ENCODE measurements at regions not wholly inside any gene's neighbourhood (a gene's known extent, or its start where the extent isn't known, plus 50 kb on each side); places are given as distances from the start of the nearest gene placed in this dataset.

- no peak for TF ChIP-seq ZBTB33 (IDR thresholded peaks at IDR 0.05)
- no peak for TF ChIP-seq HNF4A (conservative IDR thresholded peaks at IDR 0.05)
These were observed 243.1 kb downstream of the EN1 start (continued) for GRCh38 chr2:118604371-118604770.

- no peak overlapping the region for H3K9ac ChIP-seq (ENCODE audit: low read depth in 1 of 2, low read length in 2 of 2)
- TF ChIP-seq JUND (IDR thresholded peaks at IDR 0.05), result no peak
- no peak for TF ChIP-seq HNF4A (conservative IDR thresholded peaks at IDR 0.05)
- H3K36me3 ChIP-seq (ENCODE audit: control insufficient read depth in 4 of 4, insufficient read depth in 3 of 4, low read depth in 1 of 4, low read length in 3 of 4), result no peaks in the 10 kb centered on the region
- H3K27ac ChIP-seq (ENCODE audit: low read depth in 1 of 2, low read length in 2 of 2), result no peak overlapping the region
- peaks cover 0 to 2% (median 0%) of the 10 kb centered on the region in 4 donors for H3K9me3 ChIP-seq (ENCODE audit: control insufficient read depth in 4 of 4, low read length in 3 of 4)
- WGBS, result 82% methylated on average over 3 of the region's 3 CpGs
- H3K4me1 ChIP-seq (ENCODE audit: control insufficient read depth in 4 of 4, insufficient read depth in 4 of 4, low read length in 3 of 4), result no peaks in the 10 kb centered on the region
- no peak overlapping the region for H3K4me3 ChIP-seq (ENCODE audit: low read depth in 1 of 3, low read length in 3 of 3)
- DNase-seq (ENCODE audit: low spot score), result no peak
- peaks cover 0 to 2% (median 0%) of the 10 kb centered on the region in 4 donors for H3K27me3 ChIP-seq (ENCODE audit: control insufficient read depth in 4 of 4, insufficient read depth in 4 of 4, low read length in 3 of 4)
These were observed 248.3 kb downstream of the EN1 start for GRCh38 chr2:118599141-118599540.

GRCh38 chr2:118596620-118597019 is 250.8 kb downstream of the EN1 start:
- H3K36me3 ChIP-seq (ENCODE audit: control insufficient read depth in 4 of 4, insufficient read depth in 3 of 4, low read depth in 1 of 4, low read length in 3 of 4), result no peaks in the 10 kb centered on the region
- no peaks in the 10 kb centered on the region for H3K4me1 ChIP-seq (ENCODE audit: control insufficient read depth in 4 of 4, insufficient read depth in 4 of 4, low read length in 3 of 4)
- 94% methylated on average over 6 of the region's 6 CpGs for whole genome bisulfite sequencing
- H3K4me3 ChIP-seq (ENCODE audit: low read depth in 1 of 3, low read length in 3 of 3), result no peak overlapping the region
- H3K9ac ChIP-seq (ENCODE audit: low read depth in 1 of 2, low read length in 2 of 2), result no peak overlapping the region
- peaks cover 0 to 1% (median 0%) of the 10 kb centered on the region in 4 donors for H3K27me3 ChIP-seq (ENCODE audit: control insufficient read depth in 4 of 4, insufficient read depth in 4 of 4, low read length in 3 of 4)
- no peak overlapping the region for H3K27ac ChIP-seq (ENCODE audit: low read depth in 1 of 2, low read length in 2 of 2)
- DNase-seq (ENCODE audit: low spot score), result no peak
- H3K9me3 ChIP-seq (ENCODE audit: control insufficient read depth in 4 of 4, low read length in 3 of 4), result peaks cover 0 to 2% (median 0%) of the 10 kb centered on the region in 4 donors
- TF ChIP-seq MAX (IDR thresholded peaks at IDR 0.05), result no peak
- TF ChIP-seq NR2F2 (IDR thresholded peaks at IDR 0.05), result no peak
- TF ChIP-seq EGR1 (IDR thresholded peaks at IDR 0.05; ENCODE audit: low read depth in 2 of 2), result no peak
- no peak for TF ChIP-seq ATF3 (IDR thresholded peaks at IDR 0.05)
- no peak for TF ChIP-seq SP1 (IDR thresholded peaks at IDR 0.05)
- TF ChIP-seq FOXA2 (IDR thresholded peaks at IDR 0.05), result no peak
- TF ChIP-seq HNF4G (IDR thresholded peaks at IDR 0.05), result no peak
- no peak for TF ChIP-seq RAD21 (IDR thresholded peaks at IDR 0.05)
- TF ChIP-seq RXRA (IDR thresholded peaks at IDR 0.05), result no peak
- no peak for TF ChIP-seq JUND (IDR thresholded peaks at IDR 0.05)
- no peak for TF ChIP-seq TAF1 (conservative IDR thresholded peaks at IDR 0.05)
- no peak for TF ChIP-seq FOXA1 (IDR thresholded peaks at IDR 0.05)
- no peak for TF ChIP-seq ZBTB33 (IDR thresholded peaks at IDR 0.05)
- TF ChIP-seq GABPA (IDR thresholded peaks at IDR 0.05 in 1 of 2, conservative IDR thresholded peaks at IDR 0.05 in 1 of 2), result no peak

Data from liver (tissue), 7 donors.